ENCODE measurements at regions not wholly inside any gene's neighbourhood (a gene's known extent, or its start where the extent isn't known, plus 50 kb on each side); places are given as distances from the start of the nearest gene placed in this dataset.
"Not testable (repeated sequence)": the region's sequence is repeated elsewhere in the genome, so short reads cannot be mapped to it uniquely, and the experiment has no call there.

GRCh38 chr11:7143908-7144307 lies 55.1 kb downstream of the RBMXL2 start:
- H2AFZ ChIP-seq (ENCODE audit: low read depth, low read length): no peak overlapping the region

GRCh38 chr11:7150104-7150503 lies 61.3 kb downstream of the RBMXL2 start:
- not testable (repeated sequence) for H3K4me3 ChIP-seq (ENCODE audit: low read depth in 1 of 2, low read length in 2 of 2); H4K20me1 ChIP-seq (ENCODE audit: insufficient read depth, low read length); ATAC-seq (ENCODE audit: insufficient read depth, low read depth); H3K27ac ChIP-seq (ENCODE audit: low read length); H3K79me2 ChIP-seq (ENCODE audit: insufficient read depth, low read length); H3K9me3 ChIP-seq (ENCODE audit: insufficient read depth, low read length, severe bottlenecking); H3K9ac ChIP-seq (ENCODE audit: low read depth, low read length); DNase-seq; H3K36me3 ChIP-seq (ENCODE audit: insufficient read depth, low read length); H3K4me2 ChIP-seq (ENCODE audit: insufficient read depth, low read length); H3K4me1 ChIP-seq (ENCODE audit: insufficient read depth, low read length); H3K27me3 ChIP-seq (ENCODE audit: insufficient read depth, low read length, poor library complexity); H2AFZ ChIP-seq (ENCODE audit: low read depth, low read length)

More at GRCh38 chr11:7143908-7144307, 55.1 kb downstream of the RBMXL2 start:
- TF ChIP-seq CTCF (IDR thresholded peaks at IDR 0.05; ENCODE audit: borderline replicate concordance, extremely low read depth, low read length, poor library complexity, severe bottlenecking): peak; percentile 32
- TF ChIP-seq EZH2 (IDR thresholded peaks at IDR 0.05; ENCODE audit: borderline replicate concordance, low read depth, low read length, severe bottlenecking): no peak
- H3K79me2 ChIP-seq (ENCODE audit: insufficient read depth, low read length): no peaks in the 10 kb centered on the region
- H3K4me2 ChIP-seq (ENCODE audit: insufficient read depth, low read length): no peak overlapping the region
- ATAC-seq (ENCODE audit: insufficient read depth, low read depth) (no peak), DNase-seq (no peak)
- no peaks in the 10 kb centered on the region for H4K20me1 ChIP-seq (ENCODE audit: insufficient read depth, low read length)
- no peaks in the 10 kb centered on the region for H3K36me3 ChIP-seq (ENCODE audit: insufficient read depth, low read length)
- no peaks in the 10 kb centered on the region for H3K27me3 ChIP-seq (ENCODE audit: insufficient read depth, low read length, poor library complexity)
- H3K9me3 ChIP-seq (ENCODE audit: insufficient read depth, low read length, severe bottlenecking): peaks cover 6% of the 10 kb centered on the region
- no peak overlapping the region for H3K27ac ChIP-seq (ENCODE audit: low read length)
- no peak overlapping the region for H3K9ac ChIP-seq (ENCODE audit: low read depth, low read length)
- H3K4me1 ChIP-seq (ENCODE audit: insufficient read depth, low read length): no peaks in the 10 kb centered on the region
- no peak overlapping the region for H3K4me3 ChIP-seq (ENCODE audit: low read depth in 1 of 2, low read length in 2 of 2)

GRCh38 chr11:7154881-7155361 lies 66.1 kb downstream of the RBMXL2 start:
- Histone ChIP-seq H3K4me1 (ENCODE audit: insufficient read depth, low read length) (peaks cover 4% of the 10 kb centered on the region), H3K27me3 (ENCODE audit: insufficient read depth, low read length, poor library complexity) (no peaks in the 10 kb centered on the region), H4K20me1 (ENCODE audit: insufficient read depth, low read length) (no peaks in the 10 kb centered on the region), H3K9ac (ENCODE audit: low read depth, low read length) (no peak overlapping the region), H3K4me2 (ENCODE audit: insufficient read depth, low read length) (no peak overlapping the region), H3K79me2 (ENCODE audit: insufficient read depth, low read length) (no peaks in the 10 kb centered on the region), H3K4me3 (ENCODE audit: low read depth in 1 of 2, low read length in 2 of 2) (no peak overlapping the region), H2AFZ (ENCODE audit: low read depth, low read length) (no peak overlapping the region), H3K9me3 (ENCODE audit: insufficient read depth, low read length, severe bottlenecking) (no peaks in the 10 kb centered on the region), H3K36me3 (ENCODE audit: insufficient read depth, low read length) (no peaks in the 10 kb centered on the region), H3K27ac (ENCODE audit: low read length) (no peak overlapping the region)
- DNase-seq: no peak
- ATAC-seq (ENCODE audit: insufficient read depth, low read depth): peak; percentile 49; the same call in 1 of the 3 replicates
- TF ChIP-seq EZH2 (IDR thresholded peaks at IDR 0.05; ENCODE audit: borderline replicate concordance, low read depth, low read length, severe bottlenecking) (no peak), CTCF (IDR thresholded peaks at IDR 0.05; ENCODE audit: borderline replicate concordance, extremely low read depth, low read length, poor library complexity, severe bottlenecking) (no peak)

- Histone ChIP-seq H2AFZ (ENCODE audit: low read depth, low read length) (no peak overlapping the region), H3K79me2 (ENCODE audit: insufficient read depth, low read length) (no peaks in the 10 kb centered on the region), H3K4me2 (ENCODE audit: insufficient read depth, low read length) (no peak overlapping the region), H3K27me3 (ENCODE audit: insufficient read depth, low read length, poor library complexity) (no peaks in the 10 kb centered on the region), H3K4me3 (ENCODE audit: low read depth in 1 of 2, low read length in 2 of 2) (no peak overlapping the region), H3K9me3 (ENCODE audit: insufficient read depth, low read length, severe bottlenecking) (no peaks in the 10 kb centered on the region), H3K27ac (ENCODE audit: low read length) (no peak overlapping the region), H3K4me1 (ENCODE audit: insufficient read depth, low read length) (no peaks in the 10 kb centered on the region), H4K20me1 (ENCODE audit: insufficient read depth, low read length) (no peaks in the 10 kb centered on the region), H3K9ac (ENCODE audit: low read depth, low read length) (no peak overlapping the region), H3K36me3 (ENCODE audit: insufficient read depth, low read length) (no peaks in the 10 kb centered on the region)
- ATAC-seq (ENCODE audit: insufficient read depth, low read depth) (no peak), DNase-seq (no peak)
- TF ChIP-seq EZH2 (IDR thresholded peaks at IDR 0.05; ENCODE audit: borderline replicate concordance, low read depth, low read length, severe bottlenecking): no peak
- no peak for TF ChIP-seq CTCF (IDR thresholded peaks at IDR 0.05; ENCODE audit: borderline replicate concordance, extremely low read depth, low read length, poor library complexity, severe bottlenecking)
Measured at GRCh38 chr11:7160814-7161489, 72.2 kb downstream of the RBMXL2 start.
